ENCODE measurements at regions not wholly inside any gene's neighbourhood (a gene's known extent, or its start where the extent isn't known, plus 50 kb on each side); places are given as distances from the start of the nearest gene placed in this dataset.

DNA sequence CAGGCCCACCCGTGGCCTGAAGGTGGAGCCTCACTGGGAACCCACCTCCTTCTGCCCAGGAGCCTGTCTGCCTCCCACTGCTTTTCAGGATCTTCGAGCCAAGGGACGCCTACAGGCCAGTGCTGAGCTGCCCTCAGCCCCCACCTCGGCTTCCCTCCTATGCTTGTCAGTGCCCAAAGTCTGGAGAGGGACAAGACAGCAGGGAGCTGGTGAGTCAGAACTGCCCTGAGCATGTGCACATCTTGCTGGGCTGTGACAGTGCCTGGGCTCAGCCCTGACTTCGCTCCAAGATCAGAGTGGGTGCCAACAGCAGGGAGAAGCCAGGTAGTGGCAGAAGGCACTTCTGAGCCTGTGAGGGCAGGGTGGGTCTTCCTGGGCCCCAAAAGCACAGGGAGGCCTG, 286.8 kb downstream of the AEBP2 start:
- H3K4me1 ChIP-seq (ENCODE audit: low read length) = no peaks in the 10 kb centered on the region
- H3K4me2 ChIP-seq (ENCODE audit: low read length) = no peak overlapping the region
- no peaks in the 10 kb centered on the region for H4K20me1 ChIP-seq (ENCODE audit: insufficient read depth, low read length)
- no peaks in the 10 kb centered on the region for H3K79me2 ChIP-seq (ENCODE audit: low read length)
- no peaks in the 10 kb centered on the region for H3K9me3 ChIP-seq (ENCODE audit: insufficient read depth, low read length)
- H3K36me3 ChIP-seq (replicated peaks; ENCODE audit: low read depth, low read length) = no peaks in the 10 kb centered on the region
- TF ChIP-seq, protein P1, sequence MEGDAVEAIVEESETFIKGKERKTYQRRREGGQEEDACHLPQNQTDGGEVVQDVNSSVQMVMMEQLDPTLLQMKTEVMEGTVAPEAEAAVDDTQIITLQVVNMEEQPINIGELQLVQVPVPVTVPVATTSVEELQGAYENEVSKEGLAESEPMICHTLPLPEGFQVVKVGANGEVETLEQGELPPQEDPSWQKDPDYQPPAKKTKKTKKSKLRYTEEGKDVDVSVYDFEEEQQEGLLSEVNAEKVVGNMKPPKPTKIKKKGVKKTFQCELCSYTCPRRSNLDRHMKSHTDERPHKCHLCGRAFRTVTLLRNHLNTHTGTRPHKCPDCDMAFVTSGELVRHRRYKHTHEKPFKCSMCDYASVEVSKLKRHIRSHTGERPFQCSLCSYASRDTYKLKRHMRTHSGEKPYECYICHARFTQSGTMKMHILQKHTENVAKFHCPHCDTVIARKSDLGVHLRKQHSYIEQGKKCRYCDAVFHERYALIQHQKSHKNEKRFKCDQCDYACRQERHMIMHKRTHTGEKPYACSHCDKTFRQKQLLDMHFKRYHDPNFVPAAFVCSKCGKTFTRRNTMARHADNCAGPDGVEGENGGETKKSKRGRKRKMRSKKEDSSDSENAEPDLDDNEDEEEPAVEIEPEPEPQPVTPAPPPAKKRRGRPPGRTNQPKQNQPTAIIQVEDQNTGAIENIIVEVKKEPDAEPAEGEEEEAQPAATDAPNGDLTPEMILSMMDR (IDR thresholded peaks at IDR 0.05; ENCODE audit: low read depth, low read length) = no peak
- TF ChIP-seq EZH2phosphoT487 (IDR thresholded peaks at IDR 0.05; ENCODE audit: low read depth) = no peak
- H3K4me3 ChIP-seq (ENCODE audit: low read length) = no peak overlapping the region
- no peak overlapping the region for H3K9ac ChIP-seq (ENCODE audit: low read length)
- no peaks in the 10 kb centered on the region for H3K27me3 ChIP-seq (ENCODE audit: low read depth, low read length)
- no peak overlapping the region for H3K27ac ChIP-seq (ENCODE audit: low read length)
- H2AFZ ChIP-seq (ENCODE audit: low read depth, low read length) = no peak overlapping the region

DNA sequence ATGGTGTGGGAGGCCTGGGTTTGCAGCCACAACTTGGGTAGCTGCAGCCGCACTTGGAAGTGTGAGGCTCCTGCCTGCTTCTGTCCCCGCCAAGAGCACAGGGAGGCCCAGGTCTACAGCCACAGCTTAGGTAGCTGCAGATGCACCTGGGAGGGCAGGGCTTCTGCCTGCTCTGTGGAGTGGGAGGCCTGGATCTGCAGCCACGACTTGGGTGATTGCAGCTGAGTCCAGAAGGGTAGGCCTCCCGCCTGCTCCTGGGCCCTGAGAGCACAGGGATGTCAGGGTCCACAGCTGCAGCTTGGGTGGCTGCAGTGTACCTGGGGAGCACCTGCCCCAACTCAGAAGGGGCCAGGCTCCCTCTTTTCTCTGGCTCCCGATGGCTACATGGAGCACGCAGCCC, 287.3 kb downstream of the AEBP2 start:
- H3K36me3 ChIP-seq (replicated peaks; ENCODE audit: low read depth, low read length) = no peaks in the 10 kb centered on the region
- TF ChIP-seq, protein P1 (IDR thresholded peaks at IDR 0.05; ENCODE audit: low read depth, low read length) = no peak
- no peak for TF ChIP-seq EZH2phosphoT487 (IDR thresholded peaks at IDR 0.05; ENCODE audit: low read depth)
- no peak overlapping the region for H3K9ac ChIP-seq (ENCODE audit: low read length)
- H3K4me2 ChIP-seq (ENCODE audit: low read length) = no peak overlapping the region
- H3K4me1 ChIP-seq (ENCODE audit: low read length) = no peaks in the 10 kb centered on the region
- H3K9me3 ChIP-seq (ENCODE audit: insufficient read depth, low read length) = no peaks in the 10 kb centered on the region
- no peaks in the 10 kb centered on the region for H4K20me1 ChIP-seq (ENCODE audit: insufficient read depth, low read length)
- no peaks in the 10 kb centered on the region for H3K27me3 ChIP-seq (ENCODE audit: low read depth, low read length)
- H3K27ac ChIP-seq (ENCODE audit: low read length) = no peak overlapping the region
- H3K4me3 ChIP-seq (ENCODE audit: low read length) = no peak overlapping the region
- no peak overlapping the region for H2AFZ ChIP-seq (ENCODE audit: low read depth, low read length)
- no peaks in the 10 kb centered on the region for H3K79me2 ChIP-seq (ENCODE audit: low read length)

- Histone ChIP-seq H3K79me2 (ENCODE audit: low read length) (no peaks in the 10 kb centered on the region), H3K4me3 (ENCODE audit: low read length) (no peak overlapping the region), H3K9ac (ENCODE audit: low read length) (no peak overlapping the region), H2AFZ (ENCODE audit: low read depth, low read length) (no peak overlapping the region), H3K27ac (ENCODE audit: low read length) (no peak overlapping the region), H3K27me3 (ENCODE audit: low read depth, low read length) (no peaks in the 10 kb centered on the region), H3K36me3 (replicated peaks; ENCODE audit: low read depth, low read length) (no peaks in the 10 kb centered on the region), H3K9me3 (ENCODE audit: insufficient read depth, low read length) (no peaks in the 10 kb centered on the region), H4K20me1 (ENCODE audit: insufficient read depth, low read length) (no peaks in the 10 kb centered on the region), H3K4me2 (ENCODE audit: low read length) (no peak overlapping the region), H3K4me1 (ENCODE audit: low read length) (no peaks in the 10 kb centered on the region)
- TF ChIP-seq EZH2phosphoT487 (IDR thresholded peaks at IDR 0.05; ENCODE audit: low read depth) = no peak
- TF ChIP-seq, protein P1 (IDR thresholded peaks at IDR 0.05; ENCODE audit: low read depth, low read length) = no peak
Observed at GRCh38 chr12:19737019-19737418, 297.7 kb downstream of the AEBP2 start.

DNA sequence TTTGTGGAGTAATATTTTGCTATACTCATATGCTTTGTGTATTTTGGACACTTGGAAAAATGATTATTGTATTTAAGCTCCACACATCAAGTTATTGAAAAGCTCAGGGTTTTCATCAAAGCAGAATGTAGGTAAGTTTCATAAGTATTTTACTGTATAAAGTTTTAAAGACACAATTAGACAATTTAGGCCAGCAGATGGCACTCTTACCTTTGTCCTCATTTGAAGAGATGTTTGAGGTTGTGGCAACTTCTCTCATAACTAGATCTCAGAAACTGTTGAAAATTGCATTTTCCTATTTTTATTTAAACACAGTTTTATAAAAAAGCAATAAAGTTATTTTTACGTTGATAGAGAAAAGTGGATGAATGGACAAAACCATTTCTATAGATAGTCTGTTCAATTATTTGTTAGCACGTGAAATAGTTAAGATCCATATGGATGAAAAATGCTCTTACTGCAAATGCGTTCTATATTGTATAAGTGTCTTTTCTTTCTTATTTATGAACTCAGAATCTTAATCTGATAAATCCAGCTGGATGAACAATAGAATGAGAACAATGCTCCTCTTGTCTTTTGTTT, 300.0 kb downstream of the AEBP2 start:
- H3K4me1 ChIP-seq (ENCODE audit: low read length) = no peaks in the 10 kb centered on the region
- no peak overlapping the region for H3K4me3 ChIP-seq (ENCODE audit: low read length)
- H3K79me2 ChIP-seq (ENCODE audit: low read length) = no peaks in the 10 kb centered on the region
- H3K4me2 ChIP-seq (ENCODE audit: low read length) = no peak overlapping the region
- TF ChIP-seq EZH2phosphoT487 (IDR thresholded peaks at IDR 0.05; ENCODE audit: low read depth) = no peak
- TF ChIP-seq, protein P1 (IDR thresholded peaks at IDR 0.05; ENCODE audit: low read depth, low read length) = peak; percentile 71
- H4K20me1 ChIP-seq (ENCODE audit: insufficient read depth, low read length) = no peaks in the 10 kb centered on the region
- H3K9ac ChIP-seq (ENCODE audit: low read length) = no peak overlapping the region
- H3K27me3 ChIP-seq (ENCODE audit: low read depth, low read length) = no peaks in the 10 kb centered on the region
- H3K9me3 ChIP-seq (ENCODE audit: insufficient read depth, low read length) = no peaks in the 10 kb centered on the region
- no peaks in the 10 kb centered on the region for H3K36me3 ChIP-seq (replicated peaks; ENCODE audit: low read depth, low read length)
- H2AFZ ChIP-seq (ENCODE audit: low read depth, low read length) = no peak overlapping the region
- no peak overlapping the region for H3K27ac ChIP-seq (ENCODE audit: low read length)

All from OCI-LY3 (cell line).